ENCODE measurements at regions not wholly inside any gene's neighbourhood (a gene's known extent, or its start where the extent isn't known, plus 50 kb on each side); places are given as distances from the start of the nearest gene placed in this dataset.

- DNase-seq (ENCODE audit: low spot score) = no peak
- no peak for TF ChIP-seq CTCF (IDR thresholded peaks at IDR 0.05; ENCODE audit: extremely low read depth, insufficient read depth, missing control alignments)
- in situ Hi-C loops (cut with MboI; ENCODE audit: low pct_unique_long_range_greater_than_20kb, low sequenced_read_pairs, unreplicated experiment) = no loop called here
Observed at GRCh38 chr20:19953606-19954005, 63.6 kb upstream of the NAA20 start.

- DNase-seq (ENCODE audit: low spot score) = no peak
- in situ Hi-C loops (cut with MboI; ENCODE audit: low pct_unique_long_range_greater_than_20kb, low sequenced_read_pairs, unreplicated experiment) = no loop called here
- TF ChIP-seq CTCF (IDR thresholded peaks at IDR 0.05; ENCODE audit: extremely low read depth, insufficient read depth, missing control alignments) = no peak
Observed at GRCh38 chr20:19956976-19957375, 60.2 kb upstream of the NAA20 start.

GRCh38 chr20:19958219-19958618, 58.9 kb upstream of the NAA20 start:
- TF ChIP-seq CTCF (IDR thresholded peaks at IDR 0.05; ENCODE audit: extremely low read depth, insufficient read depth, missing control alignments) = no peak
- no peak for DNase-seq (ENCODE audit: low spot score)
- in situ Hi-C loops (cut with MboI; ENCODE audit: low pct_unique_long_range_greater_than_20kb, low sequenced_read_pairs, unreplicated experiment) = no loop called here

GRCh38 chr20:19958928-19959327, 58.2 kb upstream of the NAA20 start:
- no peak for TF ChIP-seq CTCF (IDR thresholded peaks at IDR 0.05; ENCODE audit: extremely low read depth, insufficient read depth, missing control alignments)
- DNase-seq (ENCODE audit: low spot score) = no peak
- in situ Hi-C loops (cut with MboI; ENCODE audit: low pct_unique_long_range_greater_than_20kb, low sequenced_read_pairs, unreplicated experiment) = no loop called here

- in situ Hi-C loops (cut with MboI; ENCODE audit: low pct_unique_long_range_greater_than_20kb, low sequenced_read_pairs, unreplicated experiment) = no loop called here
- TF ChIP-seq CTCF (IDR thresholded peaks at IDR 0.05; ENCODE audit: extremely low read depth, insufficient read depth, missing control alignments) = no peak
- no peak for DNase-seq (ENCODE audit: low spot score)
Observed at GRCh38 chr20:19960745-19961144, 56.4 kb upstream of the NAA20 start.

GRCh38 chr20:19961293-19961692, 55.9 kb upstream of the NAA20 start:
- in situ Hi-C loops (cut with MboI; ENCODE audit: low pct_unique_long_range_greater_than_20kb, low sequenced_read_pairs, unreplicated experiment) = no loop called here
- no peak for TF ChIP-seq CTCF (IDR thresholded peaks at IDR 0.05; ENCODE audit: extremely low read depth, insufficient read depth, missing control alignments)
- DNase-seq (ENCODE audit: low spot score) = no peak

- no peak for TF ChIP-seq CTCF (IDR thresholded peaks at IDR 0.05; ENCODE audit: extremely low read depth, insufficient read depth, missing control alignments)
- in situ Hi-C loops (cut with MboI; ENCODE audit: low pct_unique_long_range_greater_than_20kb, low sequenced_read_pairs, unreplicated experiment) = no loop called here
Observed at GRCh38 chr20:19962958-19963357, 54.2 kb upstream of the NAA20 start.

More at GRCh38 chr20:19962958-19963357, 54.2 kb upstream of the NAA20 start:
- DNase-seq (ENCODE audit: low spot score) = no peak

Data from GM13977 (cell line).